Body of pancreas (tissue), 4 donors: ENCODE measurements at regions not wholly inside any gene's neighbourhood (a gene's known extent, or its start where the extent isn't known, plus 50 kb on each side); places are given as distances from the start of the nearest gene placed in this dataset.

Source experiments
- CTCF ChIP-seq, 7 experiments: fragments of 450-650 bp in 4 of 7; fragments of 200-600 bp in 3 of 7; sonication (generic) in 3 of 7; IDR thresholded peaks; one replicate each; pipeline ENCODE4 v1.5.1; 2016 to 2019; ENCODE audit warnings: antibody characterized with exemption in 7 of 7
- POLR2A ChIP-seq, 3 donors: fragments of 450-650 bp; IDR thresholded peaks; one replicate each; pipeline ENCODE4 v1.6.1; 2016; ENCODE audit warnings: antibody characterized with exemption in 3 of 3, mild to moderate bottlenecking in 2 of 3

DNA sequence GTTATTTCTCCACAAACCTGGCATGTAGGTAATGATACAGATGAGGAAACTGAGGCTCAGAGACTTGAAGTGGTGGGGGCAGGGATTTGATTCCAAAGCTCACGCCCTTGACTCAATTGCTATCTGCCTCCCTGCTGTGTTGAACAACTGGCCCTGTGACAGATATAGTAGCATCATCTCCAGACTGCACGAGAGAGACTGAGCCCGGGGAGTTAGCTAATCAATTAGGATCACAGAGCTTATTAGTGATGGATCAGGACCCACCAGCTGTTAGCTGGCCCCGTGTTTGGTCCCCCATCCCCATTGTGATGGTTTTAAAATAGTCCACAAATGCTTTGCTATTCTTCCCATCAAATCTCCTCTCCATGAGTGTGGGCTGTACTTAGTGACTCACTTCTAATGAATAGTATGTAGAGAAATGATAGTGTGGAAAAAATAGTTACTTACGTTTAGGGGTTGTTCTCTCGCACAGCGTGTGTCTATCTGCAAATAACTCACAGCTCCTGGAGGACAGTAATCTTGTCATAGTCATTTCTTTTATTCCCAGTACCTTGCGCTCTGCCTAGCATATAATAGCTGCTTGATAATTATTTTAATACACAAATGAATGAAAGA is 74.4 kb upstream of the KLF13 start:
- no peak for TF ChIP-seq CTCF (IDR thresholded peaks at IDR 0.05)
- no peak for TF ChIP-seq POLR2A (IDR thresholded peaks at IDR 0.05)
